ENCODE measurements at regions not wholly inside any gene's neighbourhood (a gene's known extent, or its start where the extent isn't known, plus 50 kb on each side); places are given as distances from the start of the nearest gene placed in this dataset.
"Not testable (repeated sequence)": the region's sequence is repeated elsewhere in the genome, so short reads cannot be mapped to it uniquely, and the experiment has no call there.

DNA sequence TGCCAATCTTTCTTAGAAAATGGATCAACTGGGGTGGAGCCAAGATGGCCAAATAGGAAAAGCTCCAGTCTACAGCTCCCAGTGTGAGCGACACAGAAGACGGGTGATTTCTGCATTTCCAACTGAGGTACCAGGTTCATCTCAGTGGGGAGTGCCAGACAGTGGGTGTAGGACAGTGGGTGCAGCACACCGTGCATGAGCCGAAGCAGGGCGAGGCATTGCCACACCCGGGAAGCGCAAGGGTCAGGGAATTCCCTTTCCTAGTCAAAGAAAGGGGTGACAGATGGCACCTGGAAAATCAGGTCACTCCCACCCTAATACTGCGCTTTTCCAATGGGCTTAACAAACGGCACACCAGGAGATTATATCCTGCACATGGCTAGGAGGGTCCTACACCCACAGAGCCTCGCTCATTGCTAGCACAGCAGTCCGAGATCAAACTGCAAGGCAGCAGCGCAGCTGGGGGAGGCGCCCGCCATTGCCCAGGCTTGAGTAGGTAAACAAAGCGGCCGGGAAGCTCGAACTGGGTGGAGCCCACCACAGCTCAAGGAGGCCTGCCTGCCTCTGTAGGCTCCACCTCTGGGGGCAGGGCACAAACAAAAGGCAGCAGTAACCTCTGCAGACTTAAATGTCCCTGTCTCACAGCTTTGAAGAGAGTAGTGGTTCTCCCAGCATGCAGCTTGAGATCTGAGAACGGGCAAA is 61.3 kb upstream of the LHFPL2 start:
- POLR2A ChIA-PET (ENCODE audit: unreplicated experiment); dilution Hi-C loops (cut with HindIII; ENCODE audit: low sequenced_read_pairs, unreplicated experiment); H2BK20ac ChIP-seq (ENCODE audit: low read depth, low read length): not testable (repeated sequence)

More for the DNA sequence above, 61.3 kb upstream of the LHFPL2 start:
- H2BK5ac ChIP-seq (ENCODE audit: low read depth, low read length, poor library complexity, severe bottlenecking); in situ Hi-C loops (cut with MboI; ENCODE audit: low sequenced_read_pairs); H4K8ac ChIP-seq (ENCODE audit: low read depth in 2 of 2, low read length in 2 of 2); H2AK5ac ChIP-seq (ENCODE audit: low read depth, low read length); H3K4me1 ChIP-seq (ENCODE audit: control insufficient read depth, insufficient read depth, low read length); H3K23ac ChIP-seq (ENCODE audit: low read depth, low read length); H2BK15ac ChIP-seq (ENCODE audit: low read depth, low read length); H4K91ac ChIP-seq (ENCODE audit: insufficient read depth, low read depth, low read length); H3K9me3 ChIP-seq (ENCODE audit: control insufficient read depth, insufficient read depth, low read length); H3K9ac ChIP-seq (ENCODE audit: low read depth, low read length); H3K36me3 ChIP-seq (ENCODE audit: control insufficient read depth, insufficient read depth, low read length); DNase-seq; H3K4me2 ChIP-seq (ENCODE audit: low read depth, low read length); ATAC-seq (ENCODE audit: low read depth); H4K5ac ChIP-seq (ENCODE audit: low read depth, low read length); H3K9me1 ChIP-seq (ENCODE audit: insufficient read depth, low read length); H3K4ac ChIP-seq (ENCODE audit: low read depth, low read length); H3K27me3 ChIP-seq (ENCODE audit: control insufficient read depth, insufficient read depth, low read length); H2BK120ac ChIP-seq (ENCODE audit: low read depth, low read length); BruUV-seq (replicated peaks); H4K20me1 ChIP-seq (ENCODE audit: insufficient read depth, low read length); H3K56ac ChIP-seq (ENCODE audit: extremely low read depth, insufficient read depth, low read length); H3K4me3 ChIP-seq (ENCODE audit: insufficient read depth, low read depth, low read length); CTCF ChIA-PET; H3K14ac ChIP-seq (replicated peaks; ENCODE audit: low read depth, low read length); H3K18ac ChIP-seq (ENCODE audit: low read depth, low read length); H2AK9ac ChIP-seq (replicated peaks; ENCODE audit: low read depth, low read length, poor library complexity); H3K79me1 ChIP-seq (ENCODE audit: low read depth in 1 of 2, low read length in 2 of 2); intact Hi-C loops (cut with micrococcal nuclease); H3K27ac ChIP-seq (ENCODE audit: insufficient read depth, low read length); H2AFZ ChIP-seq (replicated peaks; ENCODE audit: low read length, poor library complexity): not testable (repeated sequence)
- WGBS, 2 experiments (ENCODE audit: extremely low coverage in 2 of 2, insufficient read length in 1 of 2) = no CpG with 5 or more reads among the region's 18 CpGs
